ENCODE measurements at regions not wholly inside any gene's neighbourhood (a gene's known extent, or its start where the extent isn't known, plus 50 kb on each side); places are given as distances from the start of the nearest gene placed in this dataset.

DNA sequence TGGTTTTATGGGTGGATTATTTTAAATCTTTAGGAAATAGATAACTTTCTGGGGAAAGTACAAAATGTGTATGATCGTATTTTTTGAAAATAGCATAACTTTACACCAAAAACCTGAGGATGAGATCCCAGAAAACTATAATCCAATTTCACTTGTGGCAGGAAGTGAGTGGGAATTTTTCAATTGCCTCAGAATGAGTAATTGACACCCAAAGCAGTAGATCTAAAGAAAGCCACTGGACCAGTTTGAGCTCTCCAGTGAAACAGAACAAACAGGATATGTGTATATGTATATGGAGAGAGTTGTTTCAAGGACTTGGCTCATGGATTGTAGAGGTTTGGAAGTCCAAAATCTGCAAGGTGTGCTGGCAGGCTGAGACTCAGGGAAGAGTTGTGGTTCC lies 109.2 kb upstream of the SHB start:
- intact Hi-C loops (cut with micrococcal nuclease; ENCODE audit: unreplicated experiment) (no loop called here), in situ Hi-C loops (cut with HindIII; ENCODE audit: extremely low pct_ligation_motif_present, low pct_unique_long_range_greater_than_20kb) (no loop called here)
- no peak for ATAC-seq
- no TSS peak for BruUV-seq (replicated peaks)
- no peak for DNase-seq (ENCODE audit: low spot score)
- 3% methylated on average over 1 of the region's 1 CpG for WGBS (ENCODE audit: low lambda C conversion rate)
- no peaks in the 10 kb centered on the region for H4K20me1 ChIP-seq (ENCODE audit: insufficient read depth, low read length)
- no peaks in the 10 kb centered on the region for H3K36me3 ChIP-seq (replicated peaks in 1 of 2; ENCODE audit: control insufficient read depth in 1 of 2, insufficient read depth in 2 of 2, low read length in 2 of 2)
- no peaks in the 10 kb centered on the region for H3K9me3 ChIP-seq (ENCODE audit: low read length)
- FAIRE-seq = no peak
- no peak overlapping the region for H3K4me2 ChIP-seq (ENCODE audit: low read depth, low read length)
- H2AFZ ChIP-seq (ENCODE audit: low read length) = no peak overlapping the region
- no peak overlapping the region for H3K4me3 ChIP-seq (replicated peaks in 1 of 3; ENCODE audit: insufficient read depth in 1 of 3, low read depth in 2 of 3, low read length in 3 of 3)
- H3K4me1 ChIP-seq (ENCODE audit: insufficient read depth, low read length) = no peaks in the 10 kb centered on the region
- TF ChIP-seq, protein P1, sequence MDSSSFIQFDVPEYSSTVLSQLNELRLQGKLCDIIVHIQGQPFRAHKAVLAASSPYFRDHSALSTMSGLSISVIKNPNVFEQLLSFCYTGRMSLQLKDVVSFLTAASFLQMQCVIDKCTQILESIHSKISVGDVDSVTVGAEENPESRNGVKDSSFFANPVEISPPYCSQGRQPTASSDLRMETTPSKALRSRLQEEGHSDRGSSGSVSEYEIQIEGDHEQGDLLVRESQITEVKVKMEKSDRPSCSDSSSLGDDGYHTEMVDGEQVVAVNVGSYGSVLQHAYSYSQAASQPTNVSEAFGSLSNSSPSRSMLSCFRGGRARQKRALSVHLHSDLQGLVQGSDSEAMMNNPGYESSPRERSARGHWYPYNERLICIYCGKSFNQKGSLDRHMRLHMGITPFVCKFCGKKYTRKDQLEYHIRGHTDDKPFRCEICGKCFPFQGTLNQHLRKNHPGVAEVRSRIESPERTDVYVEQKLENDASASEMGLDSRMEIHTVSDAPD (CRISPR knock-in tag; IDR thresholded peaks at IDR 0.05) = no peak
- TF ChIP-seq MAF1 (CRISPR knock-in tag; IDR thresholded peaks at IDR 0.05; ENCODE audit: borderline replicate concordance) (no peak), ZNF468 (CRISPR knock-in tag; IDR thresholded peaks at IDR 0.05) (no peak), FOXJ3 (CRISPR knock-in tag; IDR thresholded peaks at IDR 0.05; ENCODE audit: borderline replicate concordance) (no peak), DNMT3B (CRISPR knock-in tag; conservative IDR thresholded peaks at IDR 0.05) (no peak), MTF2 (CRISPR knock-in tag; IDR thresholded peaks at IDR 0.05; ENCODE audit: borderline replicate concordance) (no peak), ZNF556 (CRISPR knock-in tag; IDR thresholded peaks at IDR 0.05; ENCODE audit: borderline replicate concordance) (no peak), PRMT3 (CRISPR knock-in tag; IDR thresholded peaks at IDR 0.05; ENCODE audit: borderline replicate concordance, low read depth) (no peak), HNRNPUL1 (IDR thresholded peaks at IDR 0.05; ENCODE audit: low read depth, low read length) (no peak)
- TF ChIP-seq, protein P2, sequence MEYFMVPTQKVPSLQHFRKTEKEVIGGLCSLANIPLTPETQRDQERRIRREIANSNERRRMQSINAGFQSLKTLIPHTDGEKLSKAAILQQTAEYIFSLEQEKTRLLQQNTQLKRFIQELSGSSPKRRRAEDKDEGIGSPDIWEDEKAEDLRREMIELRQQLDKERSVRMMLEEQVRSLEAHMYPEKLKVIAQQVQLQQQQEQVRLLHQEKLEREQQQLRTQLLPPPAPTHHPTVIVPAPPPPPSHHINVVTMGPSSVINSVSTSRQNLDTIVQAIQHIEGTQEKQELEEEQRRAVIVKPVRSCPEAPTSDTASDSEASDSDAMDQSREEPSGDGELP (IDR thresholded peaks at IDR 0.05; ENCODE audit: borderline replicate concordance, low read depth) = no peak
- TF ChIP-seq, protein P3, sequence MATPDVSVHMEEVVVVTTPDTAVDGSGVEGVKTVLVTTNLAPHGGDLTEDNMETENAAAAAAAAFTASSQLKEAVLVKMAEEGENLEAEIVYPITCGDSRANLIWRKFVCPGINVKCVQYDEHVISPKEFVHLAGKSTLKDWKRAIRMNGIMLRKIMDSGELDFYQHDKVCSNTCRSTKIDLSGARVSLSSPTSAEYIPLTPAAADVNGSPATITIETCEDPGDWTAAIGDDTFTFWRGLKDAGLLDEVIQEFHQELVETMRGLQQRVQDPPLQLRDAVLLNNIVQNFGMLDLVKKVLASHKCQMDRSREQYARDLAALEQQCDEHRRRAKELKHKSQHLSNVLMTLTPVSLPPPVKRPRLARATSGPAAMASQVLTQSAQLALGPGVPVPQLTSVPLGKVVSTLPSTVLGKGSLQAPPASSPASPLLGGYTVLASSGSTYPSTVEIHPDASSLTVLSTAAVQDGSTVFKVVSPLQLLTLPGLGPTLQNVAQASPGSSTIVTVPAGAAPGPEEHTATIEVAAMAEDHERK (CRISPR knock-in tag; IDR thresholded peaks at IDR 0.05; ENCODE audit: low read depth) = no peak
- CTCF ChIA-PET (ENCODE audit: low intra/inter-chr PET ratio, low total read pairs) = no interaction called here
- no peaks in the 10 kb centered on the region for H3K27me3 ChIP-seq (ENCODE audit: control insufficient read depth in 1 of 2, insufficient read depth in 2 of 2, low read length in 2 of 2)
- no peaks in the 10 kb centered on the region for H3K79me2 ChIP-seq (ENCODE audit: insufficient read depth, low read length)
- POLR2A ChIA-PET = no interaction called here
- H3K27ac ChIP-seq (ENCODE audit: extremely low read length, insufficient read depth, low read length) = no peak overlapping the region
- H3K9ac ChIP-seq (ENCODE audit: insufficient read depth, low read depth, low read length) = no peak overlapping the region
